Left ventricle myocardium inferior (tissue), 1 donor: ENCODE measurements at regions not wholly inside any gene's neighbourhood (a gene's known extent, or its start where the extent isn't known, plus 50 kb on each side); places are given as distances from the start of the nearest gene placed in this dataset.

Experiments used
- DNase-seq: peaks from one replicate; pipeline ENCODE4 v3.0.0-alpha.2; 2020
- H3K27ac ChIP-seq: fragments of 200-600 bp; replicated peaks from 2 replicates; pipeline ENCODE4 v1.8.0; 2021
- H3K27me3 ChIP-seq: fragments of 200-600 bp; 2 replicates; pipeline ENCODE4 v1.8.0; 2021; ENCODE audit warnings: low read depth
- H3K36me3 ChIP-seq: fragments of 200-600 bp; 2 replicates; pipeline ENCODE4 v1.8.0; 2021
- H3K4me1 ChIP-seq: fragments of 200-600 bp; 2 replicates; pipeline ENCODE4 v1.8.0; 2021
- H3K4me3 ChIP-seq: fragments of 200-600 bp; 2 replicates; pipeline ENCODE4 v1.8.0; 2021; ENCODE audit warnings: mild to moderate bottlenecking, moderate library complexity
- H3K9me3 ChIP-seq: fragments of 200-600 bp; replicated peaks from 2 replicates; pipeline ENCODE4 v1.8.0; 2021
- intact Hi-C: fragments of 100-400 bp; cut with micrococcal nuclease; formaldehyde crosslinking; loops from one replicate; pipeline ENCODE4 v1.11.0; 2022
- TF ChIP-seq, protein P1 (sequence below): fragments of 200-600 bp; IDR thresholded peaks from 2 replicates; pipeline ENCODE4 v1.8.0; 2021; ENCODE audit warnings: antibody characterized with exemption, mild to moderate bottlenecking, borderline replicate concordance
- donor health status: DM: no; HTN: yes; CAD: no; lungs with severe emphysema.

DNA sequence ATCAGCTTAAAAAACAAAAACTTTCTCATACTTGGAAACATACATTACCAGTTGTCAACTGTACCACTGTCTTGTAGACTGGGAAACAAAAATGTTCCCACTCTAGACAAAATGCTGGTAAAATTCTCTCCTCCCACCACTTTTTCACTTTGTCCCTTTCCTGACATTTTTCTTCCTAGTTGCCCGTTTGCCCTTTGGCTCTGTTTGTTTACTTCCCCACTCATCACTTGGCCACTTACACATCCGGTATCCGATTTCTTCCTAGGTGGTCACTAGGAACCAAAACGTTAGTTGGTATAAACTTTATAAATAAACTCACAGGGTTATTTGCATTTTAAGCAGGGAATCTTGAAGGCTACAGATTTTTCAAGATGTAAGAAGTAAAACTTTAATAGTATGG lies 84.9 kb downstream of the METTL4 start:
- Histone ChIP-seq H3K9me3 (no peaks in the 10 kb centered on the region), H3K27me3 (no peaks in the 10 kb centered on the region), H3K4me1 (no peaks in the 10 kb centered on the region), H3K36me3 (no peaks in the 10 kb centered on the region), H3K27ac (no peak overlapping the region), H3K4me3 (no peak overlapping the region)
- TF ChIP-seq, protein P1, sequence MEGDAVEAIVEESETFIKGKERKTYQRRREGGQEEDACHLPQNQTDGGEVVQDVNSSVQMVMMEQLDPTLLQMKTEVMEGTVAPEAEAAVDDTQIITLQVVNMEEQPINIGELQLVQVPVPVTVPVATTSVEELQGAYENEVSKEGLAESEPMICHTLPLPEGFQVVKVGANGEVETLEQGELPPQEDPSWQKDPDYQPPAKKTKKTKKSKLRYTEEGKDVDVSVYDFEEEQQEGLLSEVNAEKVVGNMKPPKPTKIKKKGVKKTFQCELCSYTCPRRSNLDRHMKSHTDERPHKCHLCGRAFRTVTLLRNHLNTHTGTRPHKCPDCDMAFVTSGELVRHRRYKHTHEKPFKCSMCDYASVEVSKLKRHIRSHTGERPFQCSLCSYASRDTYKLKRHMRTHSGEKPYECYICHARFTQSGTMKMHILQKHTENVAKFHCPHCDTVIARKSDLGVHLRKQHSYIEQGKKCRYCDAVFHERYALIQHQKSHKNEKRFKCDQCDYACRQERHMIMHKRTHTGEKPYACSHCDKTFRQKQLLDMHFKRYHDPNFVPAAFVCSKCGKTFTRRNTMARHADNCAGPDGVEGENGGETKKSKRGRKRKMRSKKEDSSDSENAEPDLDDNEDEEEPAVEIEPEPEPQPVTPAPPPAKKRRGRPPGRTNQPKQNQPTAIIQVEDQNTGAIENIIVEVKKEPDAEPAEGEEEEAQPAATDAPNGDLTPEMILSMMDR: no peak
- intact Hi-C loops: no loop called here
- DNase-seq: no peak
